ENCODE measurements at regions not wholly inside any gene's neighbourhood (a gene's known extent, or its start where the extent isn't known, plus 50 kb on each side); places are given as distances from the start of the nearest gene placed in this dataset.

DNA sequence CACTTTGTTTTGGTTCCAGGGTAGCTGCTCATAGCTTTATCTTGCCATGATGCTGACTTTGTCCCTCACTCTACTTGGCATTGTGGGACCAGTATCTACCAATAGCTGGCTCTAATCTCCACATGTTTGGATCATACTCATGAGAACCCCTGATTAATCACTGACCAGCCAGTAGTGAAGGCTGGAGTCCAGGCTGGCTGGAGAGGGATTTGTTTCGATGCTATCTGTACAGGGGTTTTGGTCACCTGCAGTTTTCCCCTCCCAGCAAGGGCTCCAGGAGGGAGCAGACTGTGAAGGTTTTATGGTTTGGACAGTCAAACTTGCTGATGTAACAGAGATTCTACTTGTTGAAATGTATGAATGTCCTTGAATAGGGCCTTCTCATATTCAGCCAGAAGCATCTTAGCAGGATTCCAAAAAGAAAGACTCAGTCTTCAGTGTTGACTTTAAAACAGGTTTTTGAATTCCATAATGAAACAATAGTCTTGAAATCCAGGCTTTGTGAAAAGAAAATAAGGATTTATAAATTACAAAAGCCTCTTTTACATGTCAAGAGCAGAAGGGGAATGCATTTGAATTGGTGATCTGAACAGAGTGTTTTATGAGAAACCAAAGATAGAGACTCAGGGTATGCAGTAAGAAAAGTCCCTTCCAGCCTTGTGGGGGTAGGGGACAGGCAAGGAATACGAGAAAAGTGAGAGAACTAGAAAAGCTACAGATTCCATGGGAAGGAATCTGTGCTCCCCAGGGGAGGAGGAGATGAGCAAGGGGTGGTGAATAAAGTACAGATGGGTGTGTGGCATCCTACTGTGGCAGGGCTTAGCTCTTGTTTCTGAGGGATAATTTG is 103.1 kb upstream of the SHISA3 start:
- Histone ChIP-seq H3K4me3 (no peak overlapping the region), H3K9ac (ENCODE audit: insufficient read depth in 1 of 2, low read length in 2 of 2) (no peak overlapping the region), H3K27me3 (ENCODE audit: control insufficient read depth in 3 of 3, insufficient read depth in 3 of 3, low read length in 2 of 3) (no peaks in the 10 kb centered on the region), H3K4me1 (ENCODE audit: control insufficient read depth in 5 of 5, insufficient read depth in 5 of 5, low read length in 5 of 5) (no peaks in the 10 kb centered on the region), H3K9me3 (ENCODE audit: control insufficient read depth in 4 of 4, insufficient read depth in 3 of 4, low read length in 3 of 4) (no peaks in the 10 kb centered on the region), H3K36me3 (ENCODE audit: control insufficient read depth in 4 of 4, insufficient read depth in 4 of 4, low read length in 4 of 4) (no peaks in the 10 kb centered on the region), H3K27ac (ENCODE audit: low read depth in 1 of 2, low read length in 1 of 2) (no peak overlapping the region)
- no peak for ATAC-seq (ENCODE audit: insufficient read depth, low FRiP score)
- DNase-seq, result no peak
- WGBS, 2 donors, result 71 to 83% methylated on average over 2 of the region's 2 CpGs
- TF ChIP-seq, protein P1, sequence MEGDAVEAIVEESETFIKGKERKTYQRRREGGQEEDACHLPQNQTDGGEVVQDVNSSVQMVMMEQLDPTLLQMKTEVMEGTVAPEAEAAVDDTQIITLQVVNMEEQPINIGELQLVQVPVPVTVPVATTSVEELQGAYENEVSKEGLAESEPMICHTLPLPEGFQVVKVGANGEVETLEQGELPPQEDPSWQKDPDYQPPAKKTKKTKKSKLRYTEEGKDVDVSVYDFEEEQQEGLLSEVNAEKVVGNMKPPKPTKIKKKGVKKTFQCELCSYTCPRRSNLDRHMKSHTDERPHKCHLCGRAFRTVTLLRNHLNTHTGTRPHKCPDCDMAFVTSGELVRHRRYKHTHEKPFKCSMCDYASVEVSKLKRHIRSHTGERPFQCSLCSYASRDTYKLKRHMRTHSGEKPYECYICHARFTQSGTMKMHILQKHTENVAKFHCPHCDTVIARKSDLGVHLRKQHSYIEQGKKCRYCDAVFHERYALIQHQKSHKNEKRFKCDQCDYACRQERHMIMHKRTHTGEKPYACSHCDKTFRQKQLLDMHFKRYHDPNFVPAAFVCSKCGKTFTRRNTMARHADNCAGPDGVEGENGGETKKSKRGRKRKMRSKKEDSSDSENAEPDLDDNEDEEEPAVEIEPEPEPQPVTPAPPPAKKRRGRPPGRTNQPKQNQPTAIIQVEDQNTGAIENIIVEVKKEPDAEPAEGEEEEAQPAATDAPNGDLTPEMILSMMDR (IDR thresholded peaks at IDR 0.05; ENCODE audit: control extremely low read depth, extremely low read depth), result no peak

DNA sequence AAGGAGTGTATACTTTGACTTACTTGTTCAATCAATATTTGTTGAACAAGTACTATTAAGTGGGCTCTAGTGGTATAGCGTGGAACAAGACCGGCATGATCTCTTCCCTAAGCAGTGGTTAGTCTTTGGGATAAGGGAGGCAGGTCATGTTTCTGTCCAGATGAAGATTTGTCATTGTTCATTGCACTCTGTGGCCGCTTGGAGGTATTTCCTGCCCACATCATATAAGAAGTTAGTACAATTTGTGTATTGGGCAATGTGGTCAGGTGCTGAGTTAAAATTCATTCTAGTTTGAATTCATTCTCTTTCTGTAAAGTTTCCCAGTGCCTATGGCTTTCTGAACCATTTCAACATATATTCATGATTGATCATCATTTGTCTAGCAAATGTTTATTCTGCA is 101.1 kb upstream of the SHISA3 start:
- DNase-seq, result no peak
- Histone ChIP-seq H3K27me3 (ENCODE audit: control insufficient read depth in 3 of 3, insufficient read depth in 3 of 3, low read length in 2 of 3) (no peaks in the 10 kb centered on the region), H3K9ac (ENCODE audit: insufficient read depth in 1 of 2, low read length in 2 of 2) (no peak overlapping the region), H3K27ac (ENCODE audit: low read depth in 1 of 2, low read length in 1 of 2) (no peak overlapping the region), H3K36me3 (ENCODE audit: control insufficient read depth in 4 of 4, insufficient read depth in 4 of 4, low read length in 4 of 4) (no peaks in the 10 kb centered on the region), H3K4me3 (no peak overlapping the region), H3K9me3 (ENCODE audit: control insufficient read depth in 4 of 4, insufficient read depth in 3 of 4, low read length in 3 of 4) (no peaks in the 10 kb centered on the region), H3K4me1 (ENCODE audit: control insufficient read depth in 5 of 5, insufficient read depth in 5 of 5, low read length in 5 of 5) (no peaks in the 10 kb centered on the region)
- TF ChIP-seq, protein P1 (IDR thresholded peaks at IDR 0.05; ENCODE audit: control extremely low read depth, extremely low read depth), result no peak
- 81 to 82% methylated on average over 3 of the region's 3 CpGs for WGBS, 2 donors
- no peak for ATAC-seq (ENCODE audit: insufficient read depth, low FRiP score)

DNA sequence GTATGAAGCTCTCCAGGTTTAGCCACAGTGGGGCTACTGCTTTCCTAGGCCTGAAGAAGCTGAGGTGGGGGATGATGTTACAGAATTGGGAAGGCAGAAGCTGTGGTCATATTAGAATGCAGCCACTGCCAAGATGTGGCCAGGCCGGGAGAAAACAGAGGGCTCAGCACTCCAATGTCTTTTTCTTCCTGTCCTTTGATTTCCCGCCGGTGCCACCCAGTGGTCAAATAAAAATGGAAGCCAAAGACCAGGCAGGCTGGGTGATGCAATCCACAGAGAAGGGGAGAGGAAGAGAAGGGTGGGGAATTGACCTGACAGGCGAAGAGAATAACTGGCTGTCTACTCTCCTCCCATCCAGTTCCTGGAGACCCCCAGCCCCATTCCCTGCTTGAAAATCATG is 94.9 kb upstream of the SHISA3 start:
- peaks cover 0 to 7% (median 0%) of the 10 kb centered on the region in 5 donors for H3K4me1 ChIP-seq (ENCODE audit: control insufficient read depth in 5 of 5, insufficient read depth in 5 of 5, low read length in 5 of 5)
- whole genome bisulfite sequencing, 2 donors, result 17 to 19% methylated on average over 4 of the region's 4 CpGs

More for the DNA sequence above, 94.9 kb upstream of the SHISA3 start:
- peak; percentile 38 to 58 (median 53) for DNase-seq
- TF ChIP-seq, protein P1 (IDR thresholded peaks at IDR 0.05; ENCODE audit: control extremely low read depth, extremely low read depth), result no peak
- Histone ChIP-seq H3K9me3 (ENCODE audit: control insufficient read depth in 4 of 4, insufficient read depth in 3 of 4, low read length in 3 of 4) (no peaks in the 10 kb centered on the region), H3K27me3 (ENCODE audit: control insufficient read depth in 3 of 3, insufficient read depth in 3 of 3, low read length in 2 of 3) (no peaks in the 10 kb centered on the region), H3K4me3 (no peak overlapping the region), H3K9ac (ENCODE audit: insufficient read depth in 1 of 2, low read length in 2 of 2) (no peak overlapping the region), H3K36me3 (ENCODE audit: control insufficient read depth in 4 of 4, insufficient read depth in 4 of 4, low read length in 4 of 4) (no peaks in the 10 kb centered on the region), H3K27ac (ENCODE audit: low read depth in 1 of 2, low read length in 1 of 2) (no peak overlapping the region)
- no peak for ATAC-seq (ENCODE audit: insufficient read depth, low FRiP score)
